ENCODE measurements at regions not wholly inside any gene's neighbourhood (a gene's known extent, or its start where the extent isn't known, plus 50 kb on each side); places are given as distances from the start of the nearest gene placed in this dataset.

GRCh38 chr16:61024180-61024900 lies 1011.9 kb downstream of the CDH8 start (continued):
- no peak for TF ChIP-seq ZNF462 (CRISPR knock-in tag; IDR thresholded peaks at IDR 0.05)
- no peak for TF ChIP-seq ZNF331 (CRISPR knock-in tag; IDR thresholded peaks at IDR 0.05; ENCODE audit: low read depth)
- no peak for TF ChIP-seq POLR2AphosphoS5 (IDR thresholded peaks at IDR 0.05; ENCODE audit: low read depth)
- TF ChIP-seq EZH2phosphoT487 (IDR thresholded peaks at IDR 0.05; ENCODE audit: unreplicated experiment), result no peak

- no peaks in the 10 kb centered on the region for H3K4me1 Mint-ChIP-seq
- no peaks in the 10 kb centered on the region for H4K20me1 ChIP-seq (replicated peaks; ENCODE audit: insufficient read depth)
- H3K27me3 Mint-ChIP-seq (ENCODE audit: insufficient read depth, low read depth, poor library complexity), result peaks cover 6% of the 10 kb centered on the region
- no peak for TF ChIP-seq ZNF462 (CRISPR knock-in tag; IDR thresholded peaks at IDR 0.05)
- peak; percentile 56 to 62 for TF ChIP-seq CTCF (conservative IDR thresholded peaks at IDR 0.05; ENCODE audit: low read depth in 2 of 2)
- H3F3A ChIP-seq (replicated peaks; ENCODE audit: low read depth), result no peaks in the 10 kb centered on the region
- no peak overlapping the region for H3K4me2 ChIP-seq
- H2AFZ ChIP-seq, result no peak overlapping the region
- no peaks in the 10 kb centered on the region for H3K36me3 Mint-ChIP-seq (ENCODE audit: low read depth)
- H3K27ac ChIP-seq (ENCODE audit: low read depth), result no peak overlapping the region
- H3K4me1 ChIP-seq (ENCODE audit: insufficient read depth), result no peaks in the 10 kb centered on the region
- H3K9me2 ChIP-seq (ENCODE audit: insufficient read depth), result no peaks in the 10 kb centered on the region
- DNase-seq (ENCODE audit: low spot score), result peak; percentile 44
- ATAC-seq, result peak; percentile 29; the same call in 1 of the 3 replicates
- H3K27ac Mint-ChIP-seq, result no peak overlapping the region
- no peaks in the 10 kb centered on the region for H3K79me2 ChIP-seq (replicated peaks; ENCODE audit: insufficient read depth)
- no peak overlapping the region for H3K4me3 ChIP-seq
- no peaks in the 10 kb centered on the region for H3K9me3 Mint-ChIP-seq
- H3K4me3 Mint-ChIP-seq, result no peak overlapping the region
- H3K27me3 ChIP-seq (ENCODE audit: insufficient read depth), result no peaks in the 10 kb centered on the region
- no peaks in the 10 kb centered on the region for H3K36me3 ChIP-seq (ENCODE audit: insufficient read depth)
Observed at GRCh38 chr16:61014869-61015268, 1021.4 kb downstream of the CDH8 start.
